Activated T-helper 17 cell treated with anti-CD3 and anti-CD28 coated beads, Interleukin-2, amount 50 U/mL, for 72 hours (primary cell): ENCODE measurements at regions not wholly inside any gene's neighbourhood (a gene's known extent, or its start where the extent isn't known, plus 50 kb on each side); places are given as distances from the start of the nearest gene placed in this dataset.

Experiments used
- ATAC-seq: fragments of 150-1000 bp; cut with Tn5 transposase; replicated peaks from 2 replicates; pipeline ENCODE4 v1.10.0; 2021; ENCODE audit warnings: mild to moderate bottlenecking, moderate library complexity
- H3K27ac Mint-ChIP-seq: one replicate; pipeline ENCODE4 v1.8.0; 2022; ENCODE audit warnings: mixed read lengths
- H3K27me3 Mint-ChIP-seq: one replicate; pipeline ENCODE4 v1.8.0; 2022; ENCODE audit warnings: mixed read lengths
- H3K36me3 Mint-ChIP-seq: one replicate; pipeline ENCODE4 v1.8.0; 2022; ENCODE audit warnings: low read depth, mild to moderate bottlenecking, mixed read lengths
- H3K4me1 Mint-ChIP-seq: one replicate; pipeline ENCODE4 v1.8.0; 2022; ENCODE audit warnings: mixed read lengths
- H3K4me3 Mint-ChIP-seq: one replicate; pipeline ENCODE4 v1.8.0; 2022; ENCODE audit warnings: mild to moderate bottlenecking, mixed read lengths
- H3K9me3 Mint-ChIP-seq: one replicate; pipeline ENCODE4 v1.8.0; 2022; ENCODE audit warnings: mixed read lengths

GRCh38 chr3:127059072-127059471 is 76.2 kb downstream of the PLXNA1 start:
- ATAC-seq, result no peak
- Mint-ChIP-seq H3K4me3 (no peak overlapping the region), H3K4me1 (no peaks in the 10 kb centered on the region), H3K36me3 (no peaks in the 10 kb centered on the region), H3K27ac (no peak overlapping the region), H3K9me3 (peaks cover 7% of the 10 kb centered on the region), H3K27me3 (peaks cover 8% of the 10 kb centered on the region)

GRCh38 chr3:127061641-127062040 is 78.7 kb downstream of the PLXNA1 start:
- H3K27ac Mint-ChIP-seq, result no peak overlapping the region
- no peaks in the 10 kb centered on the region for H3K36me3 Mint-ChIP-seq
- peaks cover 12% of the 10 kb centered on the region for H3K27me3 Mint-ChIP-seq
- no peak overlapping the region for H3K4me3 Mint-ChIP-seq
- H3K4me1 Mint-ChIP-seq, result no peaks in the 10 kb centered on the region
- no peak for ATAC-seq
- H3K9me3 Mint-ChIP-seq, result peaks cover 7% of the 10 kb centered on the region

GRCh38 chr3:127062926-127063325 is 80.0 kb downstream of the PLXNA1 start:
- no peaks in the 10 kb centered on the region for H3K4me1 Mint-ChIP-seq
- H3K27ac Mint-ChIP-seq, result no peak overlapping the region
- H3K4me3 Mint-ChIP-seq, result no peak overlapping the region
- ATAC-seq, result no peak
- H3K9me3 Mint-ChIP-seq, result no peaks in the 10 kb centered on the region
- H3K27me3 Mint-ChIP-seq, result peaks cover 16% of the 10 kb centered on the region
- H3K36me3 Mint-ChIP-seq, result no peaks in the 10 kb centered on the region

GRCh38 chr3:127063916-127064315 is 81.0 kb downstream of the PLXNA1 start:
- Mint-ChIP-seq H3K4me1 (no peaks in the 10 kb centered on the region), H3K9me3 (no peaks in the 10 kb centered on the region), H3K4me3 (no peak overlapping the region)

DNA sequence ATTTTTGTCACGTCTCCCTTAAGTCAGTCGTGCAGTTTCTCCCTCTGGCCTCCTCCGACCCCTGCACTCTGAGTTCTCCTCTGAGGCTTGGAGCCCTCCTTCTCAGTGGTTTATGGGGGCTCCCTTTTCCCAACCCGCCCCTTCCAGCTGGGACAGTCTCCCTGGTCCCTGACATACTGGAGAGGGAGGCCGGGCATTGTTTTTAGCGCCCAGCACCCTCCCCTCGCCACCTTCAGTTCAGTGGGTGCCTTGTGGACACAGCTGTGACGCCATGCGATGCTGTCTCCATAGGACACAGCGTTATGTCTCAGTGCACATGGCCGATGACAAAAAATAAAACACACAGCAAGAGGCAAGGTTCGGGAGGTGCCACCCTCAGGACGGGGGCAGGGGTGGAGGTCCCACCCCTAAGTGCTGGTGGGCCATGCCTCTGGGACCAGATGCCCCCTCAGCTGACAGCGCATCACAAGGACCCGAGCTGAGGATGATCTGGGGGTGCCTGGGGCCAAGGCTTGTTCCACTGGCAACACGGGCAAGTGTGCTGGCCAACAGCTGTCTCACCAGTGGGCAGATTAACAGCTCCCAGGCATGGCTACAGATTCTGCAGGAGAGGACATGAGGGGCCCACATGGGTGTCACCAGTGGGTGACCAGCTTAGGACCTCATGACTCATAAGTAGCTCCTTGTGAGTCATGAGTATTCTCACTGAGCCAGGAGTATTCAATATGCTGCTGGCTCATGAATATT is 81.6 kb downstream of the PLXNA1 start:
- peak; percentile 62 for ATAC-seq
- Mint-ChIP-seq H3K27ac (no peak overlapping the region), H3K4me3 (no peak overlapping the region)

More at GRCh38 chr3:127063916-127064315, 81.0 kb downstream of the PLXNA1 start:
- Mint-ChIP-seq H3K36me3 (no peaks in the 10 kb centered on the region), H3K27ac (no peak overlapping the region), H3K27me3 (peaks cover 16% of the 10 kb centered on the region)
- no peak for ATAC-seq

GRCh38 chr3:127065138-127065427 is 82.2 kb downstream of the PLXNA1 start:
- Mint-ChIP-seq H3K9me3 (no peaks in the 10 kb centered on the region), H3K27ac (no peak overlapping the region), H3K36me3 (no peaks in the 10 kb centered on the region), H3K4me1 (no peaks in the 10 kb centered on the region), H3K27me3 (peaks cover 22% of the 10 kb centered on the region), H3K4me3 (no peak overlapping the region)
- no peak for ATAC-seq

More for the DNA sequence above, 81.6 kb downstream of the PLXNA1 start:
- no peaks in the 10 kb centered on the region for H3K4me1 Mint-ChIP-seq
- peaks cover 22% of the 10 kb centered on the region for H3K27me3 Mint-ChIP-seq
- no peaks in the 10 kb centered on the region for H3K9me3 Mint-ChIP-seq
- no peaks in the 10 kb centered on the region for H3K36me3 Mint-ChIP-seq

- H3K36me3 Mint-ChIP-seq, result no peaks in the 10 kb centered on the region
- no peak overlapping the region for H3K4me3 Mint-ChIP-seq
- H3K9me3 Mint-ChIP-seq, result no peaks in the 10 kb centered on the region
- H3K27ac Mint-ChIP-seq, result no peak overlapping the region
- no peak for ATAC-seq
- no peaks in the 10 kb centered on the region for H3K4me1 Mint-ChIP-seq
- peaks cover 22% of the 10 kb centered on the region for H3K27me3 Mint-ChIP-seq
Measured at GRCh38 chr3:127065561-127066290, 82.8 kb downstream of the PLXNA1 start.

GRCh38 chr3:127066635-127067034 is 83.7 kb downstream of the PLXNA1 start:
- peaks cover 26% of the 10 kb centered on the region for H3K27me3 Mint-ChIP-seq
- no peaks in the 10 kb centered on the region for H3K36me3 Mint-ChIP-seq
- no peak overlapping the region for H3K4me3 Mint-ChIP-seq
- no peak overlapping the region for H3K27ac Mint-ChIP-seq
- ATAC-seq, result no peak
- no peaks in the 10 kb centered on the region for H3K4me1 Mint-ChIP-seq
- H3K9me3 Mint-ChIP-seq, result no peaks in the 10 kb centered on the region

DNA sequence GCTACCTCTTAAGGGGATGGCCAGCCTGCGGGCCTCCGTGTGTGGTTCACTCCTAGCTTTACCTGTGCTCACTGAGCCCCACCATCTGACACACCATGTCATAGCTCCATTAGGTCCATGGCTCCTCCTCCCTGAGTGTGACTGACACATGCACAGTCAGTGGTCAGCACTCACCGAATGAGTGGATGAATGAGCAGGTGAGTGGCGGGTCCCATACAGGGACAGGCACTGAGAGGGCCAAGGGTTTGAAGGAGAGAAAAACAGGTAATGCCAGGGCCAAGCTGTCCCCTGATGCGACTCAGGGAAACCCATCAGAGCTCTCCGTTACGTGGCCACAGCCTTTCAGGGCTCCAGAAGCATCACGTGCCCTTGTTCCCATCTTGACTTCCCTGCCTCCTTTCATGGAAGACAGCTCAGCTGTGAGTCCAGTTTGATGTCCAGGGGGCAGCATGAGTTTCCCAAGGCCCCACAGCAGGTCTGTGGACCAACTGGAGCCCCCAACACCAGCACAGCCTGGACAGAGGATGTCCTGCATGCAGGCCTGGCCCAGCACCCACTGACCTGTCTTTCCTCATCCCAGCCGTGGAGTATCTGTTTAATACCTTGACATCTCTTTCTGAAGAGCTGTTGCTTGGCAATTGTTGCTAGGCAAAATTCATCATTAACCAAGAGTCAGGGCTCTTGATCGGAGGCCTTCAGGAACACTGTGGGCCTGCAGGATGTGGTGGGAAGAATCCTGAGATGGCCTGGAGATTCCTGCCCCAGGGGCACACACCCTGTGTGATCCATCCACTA is 84.4 kb downstream of the PLXNA1 start:
- no peak for ATAC-seq
- Mint-ChIP-seq H3K4me3 (no peak overlapping the region), H3K9me3 (no peaks in the 10 kb centered on the region), H3K4me1 (no peaks in the 10 kb centered on the region), H3K27me3 (peaks cover 23% of the 10 kb centered on the region), H3K36me3 (no peaks in the 10 kb centered on the region), H3K27ac (no peak overlapping the region)

GRCh38 chr3:127068111-127068810 is 85.3 kb downstream of the PLXNA1 start:
- ATAC-seq, result no peak
- no peaks in the 10 kb centered on the region for H3K36me3 Mint-ChIP-seq
- H3K4me1 Mint-ChIP-seq, result no peaks in the 10 kb centered on the region
- no peak overlapping the region for H3K27ac Mint-ChIP-seq
- H3K9me3 Mint-ChIP-seq, result no peaks in the 10 kb centered on the region
- peaks cover 21% of the 10 kb centered on the region for H3K27me3 Mint-ChIP-seq
- no peak overlapping the region for H3K4me3 Mint-ChIP-seq

DNA sequence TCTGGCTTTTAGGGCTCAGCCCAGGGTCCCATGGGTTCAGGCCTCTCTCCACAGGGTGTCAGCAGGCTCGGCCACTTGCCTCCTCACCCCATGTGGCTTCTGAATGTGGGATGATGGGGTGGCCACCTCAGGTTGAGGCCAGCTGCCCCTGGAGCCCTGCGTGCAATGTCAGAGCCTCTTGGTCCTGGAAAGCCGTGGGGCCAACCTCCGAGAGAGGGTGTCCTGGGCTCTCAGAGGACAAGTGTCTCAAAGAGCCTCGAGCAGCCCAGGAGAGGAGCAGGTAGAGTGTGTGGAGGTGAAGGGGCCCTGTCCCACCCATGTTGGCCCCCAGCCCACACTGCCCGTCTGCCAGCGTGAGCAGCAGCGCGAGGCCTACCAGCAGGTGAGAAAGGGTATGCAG is 86.0 kb downstream of the PLXNA1 start:
- H3K4me3 Mint-ChIP-seq, result no peak overlapping the region
- no peaks in the 10 kb centered on the region for H3K4me1 Mint-ChIP-seq
- H3K27me3 Mint-ChIP-seq, result peaks cover 21% of the 10 kb centered on the region
- no peaks in the 10 kb centered on the region for H3K36me3 Mint-ChIP-seq
- H3K9me3 Mint-ChIP-seq, result no peaks in the 10 kb centered on the region
- H3K27ac Mint-ChIP-seq, result no peak overlapping the region
- no peak for ATAC-seq

- H3K27me3 Mint-ChIP-seq, result peaks cover 21% of the 10 kb centered on the region
- H3K36me3 Mint-ChIP-seq, result no peaks in the 10 kb centered on the region
- H3K4me3 Mint-ChIP-seq, result no peak overlapping the region
- no peak overlapping the region for H3K27ac Mint-ChIP-seq
- H3K4me1 Mint-ChIP-seq, result no peaks in the 10 kb centered on the region
- no peak for ATAC-seq
- no peaks in the 10 kb centered on the region for H3K9me3 Mint-ChIP-seq
Measured at GRCh38 chr3:127069814-127070440, 87.0 kb downstream of the PLXNA1 start.

GRCh38 chr3:127070776-127071175 is 87.9 kb downstream of the PLXNA1 start:
- Mint-ChIP-seq H3K4me3 (no peak overlapping the region), H3K36me3 (no peaks in the 10 kb centered on the region), H3K27ac (no peak overlapping the region), H3K27me3 (peaks cover 21% of the 10 kb centered on the region), H3K4me1 (no peaks in the 10 kb centered on the region), H3K9me3 (no peaks in the 10 kb centered on the region)
- ATAC-seq, result no peak

DNA sequence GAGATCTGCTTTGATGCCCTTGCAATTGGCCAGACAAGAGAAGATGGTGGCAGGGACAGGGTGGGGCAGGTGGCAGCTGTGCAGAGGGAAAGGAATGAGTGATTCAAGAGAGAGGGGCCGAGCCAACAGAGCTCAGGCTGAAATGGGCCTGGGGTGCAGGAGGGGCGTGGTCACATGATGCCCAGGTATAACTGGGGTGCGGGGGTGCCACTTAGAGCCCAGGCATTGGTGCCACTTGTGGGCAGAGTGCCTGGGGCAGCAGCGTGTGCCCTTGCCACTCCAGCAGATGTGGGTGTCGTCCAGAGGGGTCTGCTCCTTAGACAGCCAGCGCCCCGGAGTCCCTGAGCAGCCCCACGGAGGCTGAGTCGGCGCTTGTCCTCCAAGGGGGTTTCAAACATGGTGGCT is 88.7 kb downstream of the PLXNA1 start:
- Mint-ChIP-seq H3K4me3 (no peak overlapping the region), H3K27me3 (peaks cover 17% of the 10 kb centered on the region), H3K27ac (no peak overlapping the region), H3K9me3 (no peaks in the 10 kb centered on the region), H3K4me1 (no peaks in the 10 kb centered on the region), H3K36me3 (no peaks in the 10 kb centered on the region)
- no peak for ATAC-seq
